NCI-H1092 treated with DMSO at 0.1 percent for 48 hours (cell line): ENCODE measurements at regions not wholly inside any gene's neighbourhood (a gene's known extent, or its start where the extent isn't known, plus 50 kb on each side); places are given as distances from the start of the nearest gene placed in this dataset.
A peak's percentile ranks its signal among the peaks of the same experiment; 100 is the strongest.

Source experiments
- DNase-seq: peaks from one replicate; lab custom pipeline; 2025; lab: John Stamatoyannopoulos, UW

- peak; percentile 30 for DNase-seq
Observed at GRCh38 chr2:176814740-176815367, 397.7 kb upstream of the HNRNPA3 start.

- peak; percentile 20 for DNase-seq
Observed at GRCh38 chr2:176817061-176817565, 395.5 kb upstream of the HNRNPA3 start.

- no peak for DNase-seq
Observed at GRCh38 chr2:176818076-176818475, 394.5 kb upstream of the HNRNPA3 start.

GRCh38 chr2:176818617-176819016, 394.0 kb upstream of the HNRNPA3 start:
- no peak for DNase-seq

GRCh38 chr2:176819306-176819705, 393.3 kb upstream of the HNRNPA3 start:
- no peak for DNase-seq

GRCh38 chr2:176820371-176820932, 392.1 kb upstream of the HNRNPA3 start:
- DNase-seq = no peak

GRCh38 chr2:176821350-176821749, 391.2 kb upstream of the HNRNPA3 start:
- no peak for DNase-seq

- no peak for DNase-seq
Observed at GRCh38 chr2:176822060-176822459, 390.5 kb upstream of the HNRNPA3 start.

- DNase-seq = no peak
Observed at GRCh38 chr2:176826356-176826755, 386.2 kb upstream of the HNRNPA3 start.

- no peak for DNase-seq
Observed at GRCh38 chr2:176826984-176827668, 385.5 kb upstream of the HNRNPA3 start.

- DNase-seq = no peak
Observed at GRCh38 chr2:176830362-176830761, 382.2 kb upstream of the HNRNPA3 start.

- DNase-seq = no peak
Observed at GRCh38 chr2:176832086-176832485, 380.5 kb upstream of the HNRNPA3 start.

- DNase-seq = no peak
Observed at GRCh38 chr2:176833671-176834070, 378.9 kb upstream of the HNRNPA3 start.

GRCh38 chr2:176834226-176834625, 378.4 kb upstream of the HNRNPA3 start:
- no peak for DNase-seq

- no peak for DNase-seq
Observed at GRCh38 chr2:176843208-176843607, 369.4 kb upstream of the HNRNPA3 start.

GRCh38 chr2:176844461-176844860, 368.1 kb upstream of the HNRNPA3 start:
- DNase-seq = no peak

GRCh38 chr2:176845718-176846117, 366.9 kb upstream of the HNRNPA3 start:
- DNase-seq = no peak

GRCh38 chr2:176847575-176847974, 365.0 kb upstream of the HNRNPA3 start:
- DNase-seq = no peak

GRCh38 chr2:176848844-176849243, 363.8 kb upstream of the HNRNPA3 start:
- DNase-seq = no peak

GRCh38 chr2:176851200-176851888, 361.2 kb upstream of the HNRNPA3 start:
- no peak for DNase-seq

GRCh38 chr2:176851889-176852483, 360.6 kb upstream of the HNRNPA3 start:
- no peak for DNase-seq

GRCh38 chr2:176852667-176853066, 359.9 kb upstream of the HNRNPA3 start:
- DNase-seq = no peak
